Neural progenitor cell (in vitro differentiated cells): ENCODE measurements at regions not wholly inside any gene's neighbourhood (a gene's known extent, or its start where the extent isn't known, plus 50 kb on each side); places are given as distances from the start of the nearest gene placed in this dataset.

Experiments used
- CTCF ChIP-seq: fragments of 200-600 bp; sonication (generic); IDR thresholded peaks from 2 replicates; pipeline ENCODE4 v1.5.1; 2017; ENCODE audit warnings: antibody characterized with exemption, mild to moderate bottlenecking
- EZH2 ChIP-seq: fragments of 200-600 bp; sonication (generic); IDR thresholded peaks from 2 replicates; pipeline ENCODE4 v1.6.1; 2017; ENCODE audit warnings: antibody characterized with exemption, mild to moderate bottlenecking, moderate library complexity
- EZH2phosphoT487 ChIP-seq: fragments of 200-600 bp; sonication (generic); IDR thresholded peaks from 2 replicates; pipeline ENCODE4 v1.6.1; 2017; ENCODE audit warnings: antibody characterized with exemption

GRCh38 chr5:144876990-144877389 lies 706.3 kb downstream of the KCTD16 start:
- TF ChIP-seq EZH2, result no peak
- TF ChIP-seq CTCF, result no peak
- no peak for TF ChIP-seq EZH2phosphoT487
